Epithelial cell of esophagus (primary cell): ENCODE measurements at regions not wholly inside any gene's neighbourhood (a gene's known extent, or its start where the extent isn't known, plus 50 kb on each side); places are given as distances from the start of the nearest gene placed in this dataset.

Experiments
- DNase-seq: peaks from one replicate; pipeline ENCODE4 v3.0.0; 2010; ENCODE audit warnings: low read depth
- H3K4me3 ChIP-seq: 2 replicates; pipeline ENCODE4 v1.5.1; 2011; ENCODE audit warnings: mild to moderate bottlenecking, low read length, control low read depth
- TF ChIP-seq, protein P1 (sequence below): IDR thresholded peaks from 2 replicates; pipeline ENCODE4 v1.5.1; 2011; ENCODE audit warnings: low read depth, mild to moderate bottlenecking, low read length, control low read depth, inconsistent platforms; ENCODE audit not compliant: insufficient read depth; ENCODE audit errors: missing control alignments

DNA sequence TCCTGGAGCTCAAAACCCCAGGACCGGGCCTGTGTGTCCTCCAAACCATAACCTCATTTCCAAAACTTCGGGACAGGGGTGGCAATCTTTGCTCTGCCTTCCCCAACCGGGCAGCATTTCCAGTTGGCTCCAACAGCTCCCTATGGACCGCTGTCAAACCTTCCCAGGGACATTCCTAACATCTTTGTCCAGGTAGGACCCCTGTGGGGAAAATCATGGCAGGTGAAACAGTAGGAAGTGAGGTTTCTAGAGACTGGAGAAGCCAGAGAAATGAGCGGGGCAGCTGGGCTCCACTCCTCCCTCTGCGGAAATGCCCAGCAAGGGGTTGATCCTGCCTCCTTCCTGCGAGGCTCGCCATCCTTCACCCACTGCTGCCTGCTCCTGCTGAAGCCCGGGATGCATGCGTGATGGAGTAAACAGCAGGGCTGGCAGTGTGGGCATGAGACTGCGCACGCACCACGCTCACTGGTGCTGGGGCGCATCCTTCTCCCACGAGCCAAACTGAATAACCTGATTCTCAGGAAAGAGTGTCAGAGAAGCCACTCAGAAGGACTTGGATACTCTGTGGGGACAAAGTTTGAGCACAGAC lies 136.4 kb downstream of the BUD13 start:
- no peak for DNase-seq
- TF ChIP-seq, protein P1, sequence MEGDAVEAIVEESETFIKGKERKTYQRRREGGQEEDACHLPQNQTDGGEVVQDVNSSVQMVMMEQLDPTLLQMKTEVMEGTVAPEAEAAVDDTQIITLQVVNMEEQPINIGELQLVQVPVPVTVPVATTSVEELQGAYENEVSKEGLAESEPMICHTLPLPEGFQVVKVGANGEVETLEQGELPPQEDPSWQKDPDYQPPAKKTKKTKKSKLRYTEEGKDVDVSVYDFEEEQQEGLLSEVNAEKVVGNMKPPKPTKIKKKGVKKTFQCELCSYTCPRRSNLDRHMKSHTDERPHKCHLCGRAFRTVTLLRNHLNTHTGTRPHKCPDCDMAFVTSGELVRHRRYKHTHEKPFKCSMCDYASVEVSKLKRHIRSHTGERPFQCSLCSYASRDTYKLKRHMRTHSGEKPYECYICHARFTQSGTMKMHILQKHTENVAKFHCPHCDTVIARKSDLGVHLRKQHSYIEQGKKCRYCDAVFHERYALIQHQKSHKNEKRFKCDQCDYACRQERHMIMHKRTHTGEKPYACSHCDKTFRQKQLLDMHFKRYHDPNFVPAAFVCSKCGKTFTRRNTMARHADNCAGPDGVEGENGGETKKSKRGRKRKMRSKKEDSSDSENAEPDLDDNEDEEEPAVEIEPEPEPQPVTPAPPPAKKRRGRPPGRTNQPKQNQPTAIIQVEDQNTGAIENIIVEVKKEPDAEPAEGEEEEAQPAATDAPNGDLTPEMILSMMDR, result no peak
- no peak overlapping the region for H3K4me3 ChIP-seq

DNA sequence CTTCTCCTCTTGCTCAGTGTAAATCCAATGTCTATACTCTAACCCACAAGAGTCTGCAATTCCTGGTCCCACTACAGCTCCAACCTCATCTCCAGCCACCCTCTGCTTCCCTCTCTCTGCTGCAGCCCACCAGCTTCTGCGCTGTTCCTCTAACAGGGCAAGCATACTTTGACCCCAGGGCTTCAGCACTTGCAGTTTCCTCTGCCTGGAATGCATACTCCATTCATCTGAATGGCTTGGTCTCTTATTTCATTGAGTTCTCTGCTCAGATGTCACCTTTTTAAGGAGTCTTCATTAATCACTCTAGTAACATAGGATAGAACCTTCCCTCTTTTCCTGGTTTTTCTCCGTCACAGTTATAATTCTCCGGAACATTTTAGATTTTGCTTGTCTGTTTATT lies 141.6 kb downstream of the BUD13 start:
- no peak for DNase-seq
- no peak overlapping the region for H3K4me3 ChIP-seq
- TF ChIP-seq, protein P1, result no peak

DNA sequence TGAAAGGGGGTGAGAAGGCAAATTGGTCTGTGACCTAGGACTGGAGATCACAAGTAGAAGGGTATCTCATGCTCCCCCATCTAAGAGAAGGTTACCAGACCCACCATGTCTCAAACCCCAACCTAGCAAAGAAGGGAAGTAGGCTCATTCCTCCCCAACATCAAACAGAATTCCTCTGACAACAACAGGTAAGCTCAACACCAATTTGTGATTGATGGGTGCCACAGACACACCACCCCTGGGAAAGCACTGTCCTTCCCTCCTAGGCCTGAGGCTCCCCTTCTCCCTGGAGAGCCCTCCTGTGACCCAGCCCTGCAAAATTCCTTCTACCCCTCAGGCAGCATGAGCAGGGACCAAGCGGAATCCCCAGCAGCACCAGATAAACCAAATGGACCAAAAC lies 154.3 kb downstream of the BUD13 start:
- H3K4me3 ChIP-seq, result no peak overlapping the region
- TF ChIP-seq, protein P1, result no peak
- no peak for DNase-seq

DNA sequence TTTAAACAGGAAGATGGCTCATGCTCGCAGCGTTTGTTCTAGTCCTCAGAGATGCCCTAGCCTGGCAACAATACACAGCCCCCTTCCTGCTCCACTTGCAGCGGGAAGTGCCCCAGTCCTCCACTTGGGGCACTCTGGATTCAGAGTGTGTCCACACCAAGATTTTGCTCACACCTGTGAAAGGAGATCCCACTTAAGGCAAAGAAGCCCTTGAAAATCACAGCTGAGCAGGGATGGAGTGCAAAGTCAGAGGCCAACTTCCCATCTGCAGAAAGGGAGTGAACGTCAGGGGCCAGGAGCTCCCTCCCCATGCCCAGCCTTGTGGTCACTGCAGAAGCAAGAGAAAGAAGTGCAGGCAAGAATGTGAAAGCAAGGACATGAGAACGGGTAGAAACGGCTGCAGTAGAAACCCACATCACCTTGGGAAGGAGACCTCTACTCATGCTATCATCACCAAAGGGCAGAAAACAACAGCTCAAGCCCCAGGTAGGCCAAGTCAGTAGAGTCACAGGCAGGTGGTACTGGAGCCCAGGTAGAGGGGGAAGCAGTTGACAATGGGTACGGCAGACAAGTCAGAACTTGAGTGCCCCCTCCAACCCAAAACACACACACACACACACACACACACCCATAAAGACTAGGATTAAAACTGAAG lies 157.4 kb downstream of the BUD13 start:
- no peak for DNase-seq
- no peak overlapping the region for H3K4me3 ChIP-seq
- TF ChIP-seq, protein P1, result no peak

DNA sequence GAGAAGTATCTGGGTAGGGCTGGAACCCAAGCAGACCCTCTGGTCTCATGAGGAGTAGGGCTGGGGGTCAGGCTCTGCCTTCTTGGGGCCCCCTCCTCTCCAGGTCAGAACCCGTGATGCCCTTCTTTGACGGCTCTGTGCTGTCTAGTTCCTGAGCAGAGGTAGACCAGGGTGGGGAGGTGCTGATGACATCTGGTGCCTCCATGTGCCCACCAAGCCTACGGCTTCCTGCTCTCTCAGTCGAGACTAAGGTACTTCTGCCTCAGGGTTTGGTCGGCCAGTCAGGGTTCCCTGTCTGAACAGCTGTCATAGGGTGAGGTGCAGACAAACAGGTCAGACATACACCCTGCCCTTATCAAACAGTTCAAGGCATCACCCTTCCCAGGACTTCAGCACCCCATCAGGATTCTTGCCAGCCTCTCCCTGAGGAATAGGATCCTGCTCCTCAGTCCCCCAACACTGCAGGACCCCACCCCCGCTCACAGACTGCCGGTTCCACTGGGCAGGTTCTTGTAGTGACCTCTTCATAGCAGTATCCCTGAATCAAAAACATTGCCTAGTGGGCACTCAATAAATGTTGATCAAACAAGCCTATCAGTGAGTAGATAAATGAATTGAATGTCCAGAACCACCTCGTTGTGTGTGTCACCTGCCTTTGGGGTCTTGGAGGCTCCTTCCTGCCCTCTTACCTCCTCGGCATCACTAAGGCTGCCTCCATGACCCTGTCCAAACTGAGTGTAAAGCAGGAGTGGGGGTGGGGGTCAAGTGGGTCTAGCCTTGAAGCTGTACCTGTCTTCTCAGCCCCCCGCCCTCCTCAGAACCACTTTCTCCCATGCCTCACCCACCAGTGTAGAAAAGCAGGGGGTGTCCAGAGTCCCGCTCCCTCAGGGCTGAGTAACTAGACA lies 158.2 kb downstream of the BUD13 start:
- TF ChIP-seq, protein P1, result no peak
- H3K4me3 ChIP-seq, result no peak overlapping the region
- no peak for DNase-seq

DNA sequence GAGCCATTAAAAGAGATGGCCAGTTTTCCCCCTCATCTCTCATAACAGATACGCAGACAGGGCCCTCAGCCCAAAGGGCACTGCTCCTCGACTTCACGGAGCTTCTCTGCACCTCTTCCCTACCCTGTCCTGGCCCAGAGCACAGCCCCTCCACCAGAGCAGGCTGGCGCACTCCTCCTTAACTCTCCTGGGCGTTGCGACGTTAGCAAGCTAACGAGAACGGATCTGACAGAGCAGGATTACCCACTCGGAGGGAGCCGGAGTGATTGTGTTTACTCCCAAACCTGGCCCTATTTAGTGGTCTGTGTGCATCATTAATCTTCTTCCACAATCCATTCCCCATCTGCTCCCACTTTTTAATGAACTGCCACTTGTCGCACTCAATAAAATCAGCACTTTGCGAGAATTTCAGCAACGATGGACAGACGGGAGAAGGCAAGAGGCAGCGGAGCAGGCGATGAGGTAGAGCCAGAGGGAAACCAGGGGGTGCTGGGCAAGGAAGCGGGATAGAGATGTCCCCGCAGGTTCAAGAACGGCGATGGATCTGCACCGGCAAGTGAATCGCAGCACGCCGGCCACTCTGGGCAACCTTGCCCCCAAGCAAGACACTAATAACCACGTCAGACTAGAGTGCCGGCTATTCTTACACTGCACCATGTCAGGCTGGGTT lies 159.4 kb downstream of the BUD13 start:
- TF ChIP-seq, protein P1, result no peak
- no peak overlapping the region for H3K4me3 ChIP-seq
- DNase-seq, result no peak
